COLO829 (cell line): ENCODE measurements at regions not wholly inside any gene's neighbourhood (a gene's known extent, or its start where the extent isn't known, plus 50 kb on each side); places are given as distances from the start of the nearest gene placed in this dataset.
A peak's percentile ranks its signal among the peaks of the same experiment; 100 is the strongest.

Source experiments
- DNase-seq: peaks from one replicate; pipeline ENCODE4 v3.0.0; 2012; ENCODE audit warnings: low spot score

- no peak for DNase-seq
Measured at GRCh38 chr7:84548366-84549365, 354.1 kb upstream of the SEMA3A start.

- DNase-seq: no peak
Measured at GRCh38 chr7:84547331-84547730, 352.7 kb upstream of the SEMA3A start.

GRCh38 chr7:84546403-84546802 is 351.8 kb upstream of the SEMA3A start:
- DNase-seq: no peak

- no peak for DNase-seq
Measured at GRCh38 chr7:84538268-84538667, 343.7 kb upstream of the SEMA3A start.

GRCh38 chr7:84536271-84536870 is 341.8 kb upstream of the SEMA3A start:
- DNase-seq: no peak

- DNase-seq: no peak
Measured at GRCh38 chr7:84535580-84536270, 341.1 kb upstream of the SEMA3A start.

GRCh38 chr7:84533182-84533581 is 338.6 kb upstream of the SEMA3A start:
- DNase-seq: no peak

- no peak for DNase-seq
Measured at GRCh38 chr7:84532196-84532595, 337.6 kb upstream of the SEMA3A start.

- no peak for DNase-seq
Measured at GRCh38 chr7:84529480-84530205, 335.1 kb upstream of the SEMA3A start.

GRCh38 chr7:84528756-84529479 is 334.3 kb upstream of the SEMA3A start:
- no peak for DNase-seq

- no peak for DNase-seq
Measured at GRCh38 chr7:84524714-84525694, 330.4 kb upstream of the SEMA3A start.

- DNase-seq: no peak
Measured at GRCh38 chr7:84513061-84513460, 318.5 kb upstream of the SEMA3A start.

- no peak for DNase-seq
Measured at GRCh38 chr7:84512055-84512454, 317.5 kb upstream of the SEMA3A start.

GRCh38 chr7:84510505-84510904 is 315.9 kb upstream of the SEMA3A start:
- no peak for DNase-seq

- DNase-seq: no peak
Measured at GRCh38 chr7:84509522-84509921, 314.9 kb upstream of the SEMA3A start.

- DNase-seq: no peak
Measured at GRCh38 chr7:84508606-84509005, 314.0 kb upstream of the SEMA3A start.

- DNase-seq: no peak
Measured at GRCh38 chr7:84507529-84507928, 312.9 kb upstream of the SEMA3A start.

GRCh38 chr7:84506151-84506550 is 311.6 kb upstream of the SEMA3A start:
- DNase-seq: no peak

GRCh38 chr7:84502239-84502638 is 307.6 kb upstream of the SEMA3A start:
- no peak for DNase-seq

GRCh38 chr7:84497873-84498272 is 303.3 kb upstream of the SEMA3A start:
- DNase-seq: peak; percentile 47
